Epithelial cell of proximal tubule (primary cell): ENCODE measurements at regions not wholly inside any gene's neighbourhood (a gene's known extent, or its start where the extent isn't known, plus 50 kb on each side); places are given as distances from the start of the nearest gene placed in this dataset.

Experiments used
- DNase-seq: peaks from one replicate; pipeline ENCODE4 v3.0.0-alpha.2; 2011; ENCODE audit warnings: low read depth
- H3K4me3 ChIP-seq: 2 replicates; pipeline ENCODE4 v1.5.1; 2011; ENCODE audit warnings: low read depth, mild to moderate bottlenecking, low read length
- TF ChIP-seq, protein P1 (sequence below): conservative IDR thresholded peaks from 2 replicates; pipeline ENCODE4 v1.5.1; 2012; ENCODE audit warnings: low read depth, mild to moderate bottlenecking, low read length

GRCh38 chrX:124211312-124211942, 121.0 kb upstream of the TEX13D start:
- peak; percentile 6 for DNase-seq
- no peak overlapping the region for H3K4me3 ChIP-seq
- TF ChIP-seq, protein P1, sequence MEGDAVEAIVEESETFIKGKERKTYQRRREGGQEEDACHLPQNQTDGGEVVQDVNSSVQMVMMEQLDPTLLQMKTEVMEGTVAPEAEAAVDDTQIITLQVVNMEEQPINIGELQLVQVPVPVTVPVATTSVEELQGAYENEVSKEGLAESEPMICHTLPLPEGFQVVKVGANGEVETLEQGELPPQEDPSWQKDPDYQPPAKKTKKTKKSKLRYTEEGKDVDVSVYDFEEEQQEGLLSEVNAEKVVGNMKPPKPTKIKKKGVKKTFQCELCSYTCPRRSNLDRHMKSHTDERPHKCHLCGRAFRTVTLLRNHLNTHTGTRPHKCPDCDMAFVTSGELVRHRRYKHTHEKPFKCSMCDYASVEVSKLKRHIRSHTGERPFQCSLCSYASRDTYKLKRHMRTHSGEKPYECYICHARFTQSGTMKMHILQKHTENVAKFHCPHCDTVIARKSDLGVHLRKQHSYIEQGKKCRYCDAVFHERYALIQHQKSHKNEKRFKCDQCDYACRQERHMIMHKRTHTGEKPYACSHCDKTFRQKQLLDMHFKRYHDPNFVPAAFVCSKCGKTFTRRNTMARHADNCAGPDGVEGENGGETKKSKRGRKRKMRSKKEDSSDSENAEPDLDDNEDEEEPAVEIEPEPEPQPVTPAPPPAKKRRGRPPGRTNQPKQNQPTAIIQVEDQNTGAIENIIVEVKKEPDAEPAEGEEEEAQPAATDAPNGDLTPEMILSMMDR = peak; percentile 63

DNA sequence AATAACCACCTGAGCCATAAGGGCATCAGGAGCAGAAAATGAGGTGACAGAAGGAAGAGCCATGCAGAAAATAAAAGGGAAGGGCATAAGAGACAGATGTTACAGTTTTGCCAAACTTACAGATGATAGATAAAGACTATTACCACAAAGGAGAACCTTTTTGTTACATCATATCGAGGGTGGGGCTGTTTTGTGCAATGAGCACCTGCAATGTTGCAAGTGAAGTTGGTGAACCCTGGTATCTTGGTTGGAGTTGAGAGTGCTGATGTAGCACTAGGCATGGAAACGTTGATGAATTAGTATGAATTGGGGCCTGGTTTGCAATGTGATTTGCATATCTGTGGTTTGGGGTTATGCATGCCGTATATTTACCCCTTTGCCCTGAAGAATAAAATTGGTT, 119.8 kb upstream of the TEX13D start:
- no peak overlapping the region for H3K4me3 ChIP-seq
- TF ChIP-seq, protein P1 = no peak
- DNase-seq = no peak

- TF ChIP-seq, protein P1 = no peak
- no peak overlapping the region for H3K4me3 ChIP-seq
- DNase-seq = no peak
These were observed 116.7 kb upstream of the TEX13D start for GRCh38 chrX:124215786-124216185.

DNA sequence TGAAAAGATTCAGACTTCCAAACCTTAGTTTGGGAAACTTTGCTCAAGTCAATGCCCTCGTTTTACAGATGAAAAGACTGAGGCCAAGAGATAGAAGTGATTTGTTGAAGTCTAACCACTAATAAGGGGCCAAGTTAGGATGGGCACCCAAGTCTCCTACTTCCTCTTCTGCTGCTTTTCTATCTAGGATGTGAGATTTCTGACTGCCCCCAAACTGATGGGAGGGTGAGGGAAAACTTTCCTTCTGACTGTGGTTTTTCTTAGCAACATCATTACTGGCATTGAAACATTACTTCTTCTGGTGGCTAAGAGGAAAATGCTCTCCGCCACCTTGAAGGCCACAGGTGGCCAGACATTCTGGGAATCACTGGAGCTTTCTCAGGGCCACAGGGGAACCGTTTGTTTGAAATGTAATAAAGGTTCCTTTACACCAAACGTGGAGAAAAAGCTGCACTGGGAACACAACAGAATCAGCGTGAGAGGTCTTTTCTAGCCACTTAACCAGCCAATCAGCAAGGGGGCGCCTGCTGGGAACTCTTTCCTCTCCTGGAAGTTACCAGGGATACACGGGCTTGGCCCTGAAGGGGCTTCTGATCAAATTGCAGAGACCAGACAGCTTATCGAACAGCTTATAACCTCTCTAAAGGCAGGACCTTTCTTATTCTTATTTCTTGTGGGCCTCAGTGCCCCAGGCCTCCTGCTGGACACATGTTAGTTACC, 115.9 kb upstream of the TEX13D start:
- H3K4me3 ChIP-seq = no peak overlapping the region
- TF ChIP-seq, protein P1 = no peak
- no peak for DNase-seq

DNA sequence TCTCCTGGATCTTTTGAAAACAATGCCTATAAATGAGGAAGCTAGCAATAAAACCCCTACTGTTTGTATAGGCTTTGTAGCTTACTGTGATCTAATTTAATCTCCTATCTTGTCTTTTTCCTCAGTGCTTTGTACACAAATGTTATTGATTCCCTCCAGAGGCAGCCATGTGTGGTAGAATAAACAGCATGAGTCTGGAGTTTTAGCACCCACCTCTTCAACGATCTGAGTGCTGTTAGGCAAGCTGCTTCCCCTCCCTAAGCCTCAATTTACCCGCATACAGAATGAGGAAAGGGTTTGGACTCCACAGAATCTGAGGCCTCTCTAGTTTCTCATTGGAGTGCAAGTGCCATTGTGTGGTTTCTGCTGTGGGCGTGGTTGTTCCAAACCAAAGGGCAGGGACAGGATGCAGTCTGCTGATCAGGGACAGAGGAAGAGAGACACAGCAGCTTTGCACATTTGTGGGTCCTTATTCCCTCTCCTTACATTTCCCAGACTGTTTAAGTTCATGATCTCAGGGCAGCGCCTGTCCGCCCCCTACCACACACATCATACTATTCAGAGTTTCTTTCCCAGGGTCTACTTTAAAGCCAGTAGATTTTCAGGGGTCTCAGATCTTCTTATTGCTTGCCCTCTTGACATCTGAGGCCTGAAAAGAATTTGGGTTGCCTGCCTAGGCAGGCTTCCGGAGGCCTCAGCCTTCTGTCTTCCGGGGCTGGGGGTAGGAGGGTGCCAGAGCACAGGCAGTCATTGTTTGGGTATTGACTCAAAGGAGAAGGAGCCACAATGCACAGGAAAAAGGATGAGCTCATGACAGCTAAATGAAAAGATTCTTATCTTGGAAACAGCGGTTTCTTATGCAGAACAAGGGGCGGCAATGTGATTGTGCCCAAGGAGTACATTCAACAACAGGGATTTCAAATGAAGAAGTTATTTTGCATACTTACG, 114.9 kb upstream of the TEX13D start:
- DNase-seq = no peak
- no peak overlapping the region for H3K4me3 ChIP-seq
- TF ChIP-seq, protein P1 = no peak

DNA sequence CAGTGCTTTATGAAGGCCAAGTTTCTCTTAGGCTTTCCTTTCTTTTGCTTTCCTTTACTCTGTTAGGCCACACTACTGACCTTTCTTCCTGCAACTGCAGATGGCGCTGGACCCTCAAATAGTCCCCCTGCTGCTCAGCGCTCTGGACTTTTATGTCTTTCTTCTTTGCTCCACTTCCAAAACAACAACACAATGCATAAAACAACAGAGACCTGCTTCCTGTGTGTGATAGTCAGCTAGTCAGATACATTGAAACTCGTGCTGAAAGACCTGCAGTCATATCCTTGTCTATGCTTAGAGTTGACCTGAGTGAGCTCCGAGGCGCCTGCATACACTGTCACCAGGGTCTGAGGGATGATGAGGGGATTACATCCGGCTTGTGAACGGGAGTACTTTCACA, 108.9 kb upstream of the TEX13D start:
- TF ChIP-seq, protein P1 = peak; percentile 26
- H3K4me3 ChIP-seq = no peak overlapping the region
- no peak for DNase-seq
